GM23338 (cell line): ENCODE measurements at regions not wholly inside any gene's neighbourhood (a gene's known extent, or its start where the extent isn't known, plus 50 kb on each side); places are given as distances from the start of the nearest gene placed in this dataset.

ENCODE experiments used
- ATAC-seq: fragments of 200-7000 bp; cut with Tn5 transposase; 3 replicates; pipeline ENCODE4 v1.9.1; 2020
- DNase-seq: peaks from one replicate; pipeline ENCODE4 v3.0.0-alpha.2; 2015; ENCODE audit warnings: low spot score
- H2AFZ ChIP-seq: fragments of 200-600 bp; sonication (generic); 2 replicates; pipeline ENCODE4 v1.8.0; 2016; ENCODE audit warnings: antibody characterized with exemption, mild to moderate bottlenecking, moderate library complexity
- H3F3A ChIP-seq: fragments of 200-600 bp; sonication (generic); replicated peaks from 2 replicates; pipeline ENCODE4 v1.8.0; 2017; ENCODE audit warnings: antibody characterized with exemption, mixed run types, low read depth
- H3K27ac ChIP-seq: fragments of 200-600 bp; sonication (generic); 2 replicates; pipeline ENCODE4 v1.6.1; 2016; ENCODE audit warnings: low read depth
- H3K27me3 ChIP-seq: fragments of 200-600 bp; sonication (generic); 2 replicates; pipeline ENCODE4 v1.8.0; 2016; ENCODE audit warnings: mild to moderate bottlenecking, mixed run types, moderate library complexity; ENCODE audit not compliant: insufficient read depth
- H3K36me3 ChIP-seq: fragments of 200-600 bp; sonication (generic); 2 replicates; pipeline ENCODE4 v1.8.0; 2016; ENCODE audit warnings: mild to moderate bottlenecking; ENCODE audit not compliant: insufficient read depth
- H3K4me1 ChIP-seq: fragments of 200-600 bp; sonication (generic); 2 replicates; pipeline ENCODE4 v1.8.0; 2016; ENCODE audit warnings: mild to moderate bottlenecking, moderate library complexity; ENCODE audit not compliant: insufficient read depth
- H3K4me2 ChIP-seq: fragments of 200-600 bp; sonication (generic); 2 replicates; pipeline ENCODE4 v1.7.1; 2017; ENCODE audit warnings: mixed run types
- H3K4me3 ChIP-seq: fragments of 200-600 bp; sonication (generic); 2 replicates; pipeline ENCODE4 v1.6.1; 2016; ENCODE audit warnings: mixed run types
- H3K79me2 ChIP-seq: fragments of 200-600 bp; sonication (generic); replicated peaks from 2 replicates; pipeline ENCODE4 v1.8.0; 2017; ENCODE audit warnings: mild to moderate bottlenecking; ENCODE audit not compliant: insufficient read depth
- H3K9me2 ChIP-seq: fragments of 200-600 bp; sonication (generic); 2 replicates; pipeline ENCODE4 v1.8.0; 2017; ENCODE audit not compliant: insufficient read depth
- H4K20me1 ChIP-seq: fragments of 200-600 bp; sonication (generic); replicated peaks from 2 replicates; pipeline ENCODE4 v1.8.0; 2017; ENCODE audit warnings: mild to moderate bottlenecking; ENCODE audit not compliant: insufficient read depth
- H3K27ac Mint-ChIP-seq: 2 replicates; pipeline ENCODE4 v1.8.0; 2020; ENCODE audit warnings: inconsistent platforms, mild to moderate bottlenecking, moderate library complexity, mixed read lengths
- H3K27me3 Mint-ChIP-seq: 3 replicates; pipeline ENCODE4 v1.8.0; 2022; ENCODE audit warnings: low read depth, mild to moderate bottlenecking, moderate library complexity, mixed read lengths, inconsistent platforms; ENCODE audit not compliant: insufficient read depth, poor library complexity
- H3K36me3 Mint-ChIP-seq: 3 replicates; pipeline ENCODE4 v1.8.0; 2021; ENCODE audit warnings: low read depth, mild to moderate bottlenecking, inconsistent platforms, moderate library complexity, mixed read lengths
- H3K4me1 Mint-ChIP-seq: 3 replicates; pipeline ENCODE4 v1.8.0; 2020; ENCODE audit warnings: mild to moderate bottlenecking, inconsistent platforms, mixed read lengths
- H3K4me3 Mint-ChIP-seq: 3 replicates; pipeline ENCODE4 v1.8.0; 2021; ENCODE audit warnings: moderate library complexity, mild to moderate bottlenecking, inconsistent platforms, mixed read lengths
- H3K9me3 Mint-ChIP-seq: 3 replicates; pipeline ENCODE4 v1.8.0; 2020; ENCODE audit warnings: moderate library complexity, mild to moderate bottlenecking, inconsistent platforms, mixed read lengths
- CREB1 ChIP-seq: fragments of 250-450 bp; sonication (Bioruptor Pico); IDR thresholded peaks from 2 replicates; pipeline ENCODE4 v1.5.0; 2020; ENCODE audit warnings: low read depth, mild to moderate bottlenecking, moderate library complexity
- CTCF ChIP-seq, 2 experiments: fragments of 200-600 bp in 1 of 2; sonication (generic) in 1 of 2; conservative IDR thresholded peaks; 2 replicates each; pipeline versions ENCODE4 v1.5.1 to v1.6.1; 2016 to 2017; ENCODE audit warnings: antibody characterized with exemption in 2 of 2, low read depth in 2 of 2, mild to moderate bottlenecking in 2 of 2, moderate library complexity in 1 of 2
- EZH2 ChIP-seq: fragments of 200-600 bp; sonication (generic); IDR thresholded peaks from one replicate; pipeline ENCODE4 v1.8.0; 2017; ENCODE audit warnings: antibody characterized with exemption, mild to moderate bottlenecking, low read depth; ENCODE audit not compliant: unreplicated experiment
- EZH2phosphoT487 ChIP-seq: fragments of 200-600 bp; sonication (generic); IDR thresholded peaks from one replicate; pipeline ENCODE4 v1.8.1; 2018; ENCODE audit warnings: antibody characterized with exemption; ENCODE audit not compliant: unreplicated experiment
- JUNB ChIP-seq: IDR thresholded peaks from one replicate; pipeline ENCODE4 v1.6.1; 2016; ENCODE audit warnings: antibody characterized with exemption; ENCODE audit not compliant: unreplicated experiment
- NANOG ChIP-seq: IDR thresholded peaks from 2 replicates; pipeline ENCODE4 v1.6.1; 2016; ENCODE audit warnings: antibody characterized with exemption, borderline replicate concordance
- POLR2AphosphoS5 ChIP-seq: IDR thresholded peaks from 2 replicates; pipeline ENCODE4 v1.6.1; 2016; ENCODE audit warnings: antibody characterized with exemption, low read depth
- STAT1 ChIP-seq: IDR thresholded peaks from one replicate; pipeline ENCODE4 v1.6.1; 2016; ENCODE audit warnings: antibody characterized with exemption; ENCODE audit not compliant: unreplicated experiment
- ZNF114 ChIP-seq: fragments of 250-450 bp; sonication (Bioruptor Pico); IDR thresholded peaks from 2 replicates; pipeline ENCODE4 v1.5.0; 2020; ENCODE audit warnings: mild to moderate bottlenecking, moderate library complexity
- ZNF331 ChIP-seq: fragments of 250-450 bp; sonication (Bioruptor Pico); IDR thresholded peaks from 2 replicates; pipeline ENCODE4 v1.5.0; 2020; ENCODE audit warnings: low read depth, mild to moderate bottlenecking, moderate library complexity
- TF ChIP-seq, protein P1 (sequence below): IDR thresholded peaks from 2 replicates; pipeline ENCODE4 v1.6.1; 2016; ENCODE audit warnings: antibody characterized with exemption
- TF ChIP-seq, protein P2 (sequence below): fragments of 250-450 bp; sonication (Bioruptor Pico); IDR thresholded peaks from 2 replicates; pipeline ENCODE4 v1.5.0; 2020; ENCODE audit warnings: mild to moderate bottlenecking, moderate library complexity
- TF ChIP-seq, protein P3 (sequence below): IDR thresholded peaks from one replicate; pipeline ENCODE4 v1.6.1; 2018; ENCODE audit warnings: antibody characterized with exemption; ENCODE audit not compliant: unreplicated experiment

DNA sequence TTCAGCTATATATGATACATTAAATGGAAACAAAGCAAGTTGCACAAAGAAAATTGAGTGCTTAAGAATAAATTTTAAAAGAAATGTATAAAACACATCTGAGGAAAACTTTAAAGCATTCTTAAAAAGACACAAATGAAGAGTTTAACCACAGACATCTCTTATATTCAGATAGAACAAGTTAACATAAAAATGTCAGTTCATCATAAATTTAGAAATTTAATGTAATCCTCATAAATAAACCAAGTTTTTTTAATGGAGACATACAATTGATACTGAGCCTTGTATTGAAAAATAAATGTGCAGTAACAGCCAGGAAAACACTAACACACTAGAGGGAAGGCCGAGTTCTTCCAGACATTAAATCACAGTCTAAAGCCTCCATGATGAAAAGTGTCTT is 243.9 kb upstream of the MKLN1 start:
- Histone ChIP-seq H3F3A (no peaks in the 10 kb centered on the region), H4K20me1 (0 out of 2 replicates have a peak, but pooled peaks cover 7% of the 10 kb centered on the region), H3K27ac (no peak overlapping the region), H3K4me3 (no peak overlapping the region), H2AFZ (no peak overlapping the region), H3K79me2 (peaks cover 90% of the 10 kb centered on the region), H3K27me3 (no peaks in the 10 kb centered on the region), H3K4me2 (no peak overlapping the region), H3K36me3 (no peaks in the 10 kb centered on the region; the same call in 1 of the 2 replicates), H3K9me2 (no peaks in the 10 kb centered on the region), H3K4me1 (no peaks in the 10 kb centered on the region)
- DNase-seq (no peak), ATAC-seq (no peak)
- no peak overlapping the region for H3K4me3 Mint-ChIP-seq
- H3K4me1 Mint-ChIP-seq: peaks cover 5% of the 10 kb centered on the region
- no peaks in the 10 kb centered on the region for H3K9me3 Mint-ChIP-seq
- TF ChIP-seq, protein P1, sequence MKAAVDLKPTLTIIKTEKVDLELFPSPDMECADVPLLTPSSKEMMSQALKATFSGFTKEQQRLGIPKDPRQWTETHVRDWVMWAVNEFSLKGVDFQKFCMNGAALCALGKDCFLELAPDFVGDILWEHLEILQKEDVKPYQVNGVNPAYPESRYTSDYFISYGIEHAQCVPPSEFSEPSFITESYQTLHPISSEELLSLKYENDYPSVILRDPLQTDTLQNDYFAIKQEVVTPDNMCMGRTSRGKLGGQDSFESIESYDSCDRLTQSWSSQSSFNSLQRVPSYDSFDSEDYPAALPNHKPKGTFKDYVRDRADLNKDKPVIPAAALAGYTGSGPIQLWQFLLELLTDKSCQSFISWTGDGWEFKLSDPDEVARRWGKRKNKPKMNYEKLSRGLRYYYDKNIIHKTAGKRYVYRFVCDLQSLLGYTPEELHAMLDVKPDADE: no peak
- TF ChIP-seq ZNF114 (CRISPR knock-in tag) (no peak), JUNB (no peak), EZH2phosphoT487 (no peak), ZNF331 (CRISPR knock-in tag) (no peak), EZH2 (no peak), NANOG (no peak), CREB1 (no peak), POLR2AphosphoS5 (no peak), STAT1 (no peak), CTCF (conservative IDR thresholded peaks at IDR 0.05; ENCODE audit: low read depth in 2 of 2) (no peak)
- TF ChIP-seq, protein P2, sequence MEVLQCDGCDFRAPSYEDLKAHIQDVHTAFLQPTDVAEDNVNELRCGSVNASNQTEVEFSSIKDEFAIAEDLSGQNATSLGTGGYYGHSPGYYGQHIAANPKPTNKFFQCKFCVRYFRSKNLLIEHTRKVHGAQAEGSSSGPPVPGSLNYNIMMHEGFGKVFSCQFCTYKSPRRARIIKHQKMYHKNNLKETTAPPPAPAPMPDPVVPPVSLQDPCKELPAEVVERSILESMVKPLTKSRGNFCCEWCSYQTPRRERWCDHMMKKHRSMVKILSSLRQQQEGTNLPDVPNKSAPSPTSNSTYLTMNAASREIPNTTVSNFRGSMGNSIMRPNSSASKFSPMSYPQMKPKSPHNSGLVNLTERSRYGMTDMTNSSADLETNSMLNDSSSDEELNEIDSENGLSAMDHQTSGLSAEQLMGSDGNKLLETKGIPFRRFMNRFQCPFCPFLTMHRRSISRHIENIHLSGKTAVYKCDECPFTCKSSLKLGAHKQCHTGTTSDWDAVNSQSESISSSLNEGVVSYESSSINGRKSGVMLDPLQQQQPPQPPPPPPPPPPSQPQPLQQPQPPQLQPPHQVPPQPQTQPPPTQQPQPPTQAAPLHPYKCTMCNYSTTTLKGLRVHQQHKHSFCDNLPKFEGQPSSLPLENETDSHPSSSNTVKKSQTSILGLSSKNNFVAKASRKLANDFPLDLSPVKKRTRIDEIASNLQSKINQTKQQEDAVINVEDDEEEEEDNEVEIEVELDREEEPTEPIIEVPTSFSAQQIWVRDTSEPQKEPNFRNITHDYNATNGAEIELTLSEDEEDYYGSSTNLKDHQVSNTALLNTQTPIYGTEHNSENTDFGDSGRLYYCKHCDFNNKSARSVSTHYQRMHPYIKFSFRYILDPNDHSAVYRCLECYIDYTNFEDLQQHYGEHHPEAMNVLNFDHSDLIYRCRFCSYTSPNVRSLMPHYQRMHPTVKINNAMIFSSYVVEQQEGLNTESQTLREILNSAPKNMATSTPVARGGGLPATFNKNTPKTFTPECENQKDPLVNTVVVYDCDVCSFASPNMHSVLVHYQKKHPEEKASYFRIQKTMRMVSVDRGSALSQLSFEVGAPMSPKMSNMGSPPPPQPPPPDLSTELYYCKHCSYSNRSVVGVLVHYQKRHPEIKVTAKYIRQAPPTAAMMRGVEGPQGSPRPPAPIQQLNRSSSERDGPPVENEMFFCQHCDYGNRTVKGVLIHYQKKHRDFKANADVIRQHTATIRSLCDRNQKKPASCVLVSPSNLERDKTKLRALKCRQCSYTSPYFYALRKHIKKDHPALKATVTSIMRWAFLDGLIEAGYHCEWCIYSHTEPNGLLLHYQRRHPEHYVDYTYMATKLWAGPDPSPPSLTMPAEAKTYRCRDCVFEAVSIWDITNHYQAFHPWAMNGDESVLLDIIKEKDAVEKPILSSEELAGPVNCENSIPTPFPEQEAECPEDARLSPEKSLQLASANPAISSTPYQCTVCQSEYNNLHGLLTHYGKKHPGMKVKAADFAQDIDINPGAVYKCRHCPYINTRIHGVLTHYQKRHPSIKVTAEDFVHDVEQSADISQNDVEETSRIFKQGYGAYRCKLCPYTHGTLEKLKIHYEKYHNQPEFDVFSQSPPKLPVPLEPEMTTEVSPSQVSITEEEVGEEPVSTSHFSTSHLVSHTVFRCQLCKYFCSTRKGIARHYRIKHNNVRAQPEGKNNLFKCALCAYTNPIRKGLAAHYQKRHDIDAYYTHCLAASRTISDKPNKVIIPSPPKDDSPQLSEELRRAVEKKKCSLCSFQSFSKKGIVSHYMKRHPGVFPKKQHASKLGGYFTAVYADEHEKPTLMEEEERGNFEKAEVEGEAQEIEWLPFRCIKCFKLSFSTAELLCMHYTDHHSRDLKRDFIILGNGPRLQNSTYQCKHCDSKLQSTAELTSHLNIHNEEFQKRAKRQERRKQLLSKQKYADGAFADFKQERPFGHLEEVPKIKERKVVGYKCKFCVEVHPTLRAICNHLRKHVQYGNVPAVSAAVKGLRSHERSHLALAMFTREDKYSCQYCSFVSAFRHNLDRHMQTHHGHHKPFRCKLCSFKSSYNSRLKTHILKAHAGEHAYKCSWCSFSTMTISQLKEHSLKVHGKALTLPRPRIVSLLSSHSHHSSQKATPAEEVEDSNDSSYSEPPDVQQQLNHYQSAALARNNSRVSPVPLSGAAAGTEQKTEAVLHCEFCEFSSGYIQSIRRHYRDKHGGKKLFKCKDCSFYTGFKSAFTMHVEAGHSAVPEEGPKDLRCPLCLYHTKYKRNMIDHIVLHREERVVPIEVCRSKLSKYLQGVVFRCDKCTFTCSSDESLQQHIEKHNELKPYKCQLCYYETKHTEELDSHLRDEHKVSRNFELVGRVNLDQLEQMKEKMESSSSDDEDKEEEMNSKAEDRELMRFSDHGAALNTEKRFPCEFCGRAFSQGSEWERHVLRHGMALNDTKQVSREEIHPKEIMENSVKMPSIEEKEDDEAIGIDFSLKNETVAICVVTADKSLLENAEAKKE: no peak
- TF ChIP-seq, protein P3, sequence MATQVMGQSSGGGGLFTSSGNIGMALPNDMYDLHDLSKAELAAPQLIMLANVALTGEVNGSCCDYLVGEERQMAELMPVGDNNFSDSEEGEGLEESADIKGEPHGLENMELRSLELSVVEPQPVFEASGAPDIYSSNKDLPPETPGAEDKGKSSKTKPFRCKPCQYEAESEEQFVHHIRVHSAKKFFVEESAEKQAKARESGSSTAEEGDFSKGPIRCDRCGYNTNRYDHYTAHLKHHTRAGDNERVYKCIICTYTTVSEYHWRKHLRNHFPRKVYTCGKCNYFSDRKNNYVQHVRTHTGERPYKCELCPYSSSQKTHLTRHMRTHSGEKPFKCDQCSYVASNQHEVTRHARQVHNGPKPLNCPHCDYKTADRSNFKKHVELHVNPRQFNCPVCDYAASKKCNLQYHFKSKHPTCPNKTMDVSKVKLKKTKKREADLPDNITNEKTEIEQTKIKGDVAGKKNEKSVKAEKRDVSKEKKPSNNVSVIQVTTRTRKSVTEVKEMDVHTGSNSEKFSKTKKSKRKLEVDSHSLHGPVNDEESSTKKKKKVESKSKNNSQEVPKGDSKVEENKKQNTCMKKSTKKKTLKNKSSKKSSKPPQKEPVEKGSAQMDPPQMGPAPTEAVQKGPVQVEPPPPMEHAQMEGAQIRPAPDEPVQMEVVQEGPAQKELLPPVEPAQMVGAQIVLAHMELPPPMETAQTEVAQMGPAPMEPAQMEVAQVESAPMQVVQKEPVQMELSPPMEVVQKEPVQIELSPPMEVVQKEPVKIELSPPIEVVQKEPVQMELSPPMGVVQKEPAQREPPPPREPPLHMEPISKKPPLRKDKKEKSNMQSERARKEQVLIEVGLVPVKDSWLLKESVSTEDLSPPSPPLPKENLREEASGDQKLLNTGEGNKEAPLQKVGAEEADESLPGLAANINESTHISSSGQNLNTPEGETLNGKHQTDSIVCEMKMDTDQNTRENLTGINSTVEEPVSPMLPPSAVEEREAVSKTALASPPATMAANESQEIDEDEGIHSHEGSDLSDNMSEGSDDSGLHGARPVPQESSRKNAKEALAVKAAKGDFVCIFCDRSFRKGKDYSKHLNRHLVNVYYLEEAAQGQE: no peak
- H3K27me3 Mint-ChIP-seq: no peaks in the 10 kb centered on the region
- peaks cover 19% of the 10 kb centered on the region for H3K36me3 Mint-ChIP-seq
- H3K27ac Mint-ChIP-seq: no peak overlapping the region
